ENCODE measurements at regions not wholly inside any gene's neighbourhood (a gene's known extent, or its start where the extent isn't known, plus 50 kb on each side); places are given as distances from the start of the nearest gene placed in this dataset.
A peak's percentile ranks its signal among the peaks of the same experiment; 100 is the strongest.

GRCh38 chr7:42690794-42691639 lies 220.9 kb downstream of the C7orf25 start:
- Histone ChIP-seq H3K9me3 (no peaks in the 10 kb centered on the region), H3K36me3 (no peaks in the 10 kb centered on the region), H3K4me1 (peaks cover 0 to 24% (median 10%) of the 10 kb centered on the region in 4 donors), H3K27me3 (no peaks in the 10 kb centered on the region), H3K27ac (peak overlapping the region; percentile 1 to 46 (median 27)), H3K4me3 (no peak overlapping the region)
- WGBS, 2 donors (ENCODE audit: low coverage in 1 of 2): 50 to 55% methylated on average over 2 to 11 of the region's 11 CpGs
- DNase-seq: peak; percentile 12
- TF ChIP-seq, protein P1, sequence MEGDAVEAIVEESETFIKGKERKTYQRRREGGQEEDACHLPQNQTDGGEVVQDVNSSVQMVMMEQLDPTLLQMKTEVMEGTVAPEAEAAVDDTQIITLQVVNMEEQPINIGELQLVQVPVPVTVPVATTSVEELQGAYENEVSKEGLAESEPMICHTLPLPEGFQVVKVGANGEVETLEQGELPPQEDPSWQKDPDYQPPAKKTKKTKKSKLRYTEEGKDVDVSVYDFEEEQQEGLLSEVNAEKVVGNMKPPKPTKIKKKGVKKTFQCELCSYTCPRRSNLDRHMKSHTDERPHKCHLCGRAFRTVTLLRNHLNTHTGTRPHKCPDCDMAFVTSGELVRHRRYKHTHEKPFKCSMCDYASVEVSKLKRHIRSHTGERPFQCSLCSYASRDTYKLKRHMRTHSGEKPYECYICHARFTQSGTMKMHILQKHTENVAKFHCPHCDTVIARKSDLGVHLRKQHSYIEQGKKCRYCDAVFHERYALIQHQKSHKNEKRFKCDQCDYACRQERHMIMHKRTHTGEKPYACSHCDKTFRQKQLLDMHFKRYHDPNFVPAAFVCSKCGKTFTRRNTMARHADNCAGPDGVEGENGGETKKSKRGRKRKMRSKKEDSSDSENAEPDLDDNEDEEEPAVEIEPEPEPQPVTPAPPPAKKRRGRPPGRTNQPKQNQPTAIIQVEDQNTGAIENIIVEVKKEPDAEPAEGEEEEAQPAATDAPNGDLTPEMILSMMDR (IDR thresholded peaks at IDR 0.05): peak; percentile 24 to 47 (median 44)
- TF ChIP-seq POLR2A (IDR thresholded peaks at IDR 0.05) (no peak), EP300 (IDR thresholded peaks at IDR 0.05; ENCODE audit: low read depth) (no peak), POLR2AphosphoS5 (IDR thresholded peaks at IDR 0.05) (no peak)
- intact Hi-C loops (cut with DNase I; ENCODE audit: low total_unique reads) (loop anchor here (5.0 kb wide), 1 partner anchor 749 kb away; no protein-coding TSS in a partner anchor), in situ Hi-C loops (cut with MboI; ENCODE audit: low pct_ligation_motif_present in 1 of 4, low pct_unique_long_range_greater_than_20kb in 1 of 4, low sequenced_read_pairs in 3 of 4) (loop anchor here in 2 of 4 donors (25.0 kb wide), 3 partner anchors 454 to 729 kb away; partner anchors contain the start of gene GLI3 (in 1 of the 2))

- H3K4me1 ChIP-seq: peaks cover 0 to 10% (median 2%) of the 10 kb centered on the region in 4 donors
- in situ Hi-C loops (cut with MboI; ENCODE audit: low pct_ligation_motif_present in 1 of 4, low pct_unique_long_range_greater_than_20kb in 1 of 4, low sequenced_read_pairs in 3 of 4): loop anchor here in 2 of 4 donors (25.0 kb wide), 3 partner anchors 452 to 727 kb away; partner anchors contain the start of gene GLI3 (in 1 of the 2)
- WGBS, 2 donors (ENCODE audit: low coverage in 1 of 2): 78 to 85% methylated on average over 1 of the region's 1 CpG
- H3K27me3 ChIP-seq: no peaks in the 10 kb centered on the region
- H3K36me3 ChIP-seq: no peaks in the 10 kb centered on the region
- intact Hi-C loops (cut with DNase I; ENCODE audit: low total_unique reads): loop anchor here (5.0 kb wide), 1 partner anchor 747 kb away; no protein-coding TSS in a partner anchor
- H3K4me3 ChIP-seq: no peak overlapping the region
- no peaks in the 10 kb centered on the region for H3K9me3 ChIP-seq
- H3K27ac ChIP-seq: no peak overlapping the region
- no peak for DNase-seq
- TF ChIP-seq, protein P1 (IDR thresholded peaks at IDR 0.05): no peak
- TF ChIP-seq EP300 (IDR thresholded peaks at IDR 0.05; ENCODE audit: low read depth) (no peak), POLR2A (IDR thresholded peaks at IDR 0.05) (no peak), POLR2AphosphoS5 (IDR thresholded peaks at IDR 0.05) (no peak)
Measured at GRCh38 chr7:42689626-42690025, 222.2 kb downstream of the C7orf25 start.

DNA sequence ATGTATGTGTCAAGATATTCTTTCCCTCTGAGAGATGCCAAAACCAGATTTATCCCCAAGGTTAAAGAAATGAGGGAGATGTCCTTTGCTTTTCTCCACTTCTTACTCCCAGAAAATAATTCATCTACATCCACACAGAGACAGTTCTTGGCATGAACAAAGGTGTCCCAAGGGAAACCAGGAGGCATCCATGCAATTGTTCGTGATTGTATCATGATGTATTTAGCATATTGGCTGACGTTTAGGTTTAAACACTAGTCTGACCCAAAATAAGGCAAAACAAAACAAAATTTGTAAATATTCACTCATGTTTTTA lies 223.9 kb downstream of the C7orf25 start:
- intact Hi-C loops (cut with DNase I; ENCODE audit: low total_unique reads): no loop called here
- 74 to 82% methylated on average over 2 of the region's 2 CpGs for WGBS, 2 donors (ENCODE audit: low coverage in 1 of 2)

More for the DNA sequence above, 223.9 kb downstream of the C7orf25 start:
- Histone ChIP-seq H3K4me1 (peaks cover 0 to 9% (median 1%) of the 10 kb centered on the region in 4 donors), H3K9me3 (no peaks in the 10 kb centered on the region), H3K4me3 (no peak overlapping the region), H3K36me3 (no peaks in the 10 kb centered on the region), H3K27ac (peak overlapping the region in 2 of 4 donors; percentile 57 to 61), H3K27me3 (no peaks in the 10 kb centered on the region)
- no peak for DNase-seq
- TF ChIP-seq POLR2A (IDR thresholded peaks at IDR 0.05) (no peak), EP300 (IDR thresholded peaks at IDR 0.05; ENCODE audit: low read depth) (no peak)
- TF ChIP-seq, protein P1 (IDR thresholded peaks at IDR 0.05): no peak
- in situ Hi-C loops (cut with MboI; ENCODE audit: low pct_ligation_motif_present in 1 of 4, low pct_unique_long_range_greater_than_20kb in 1 of 4, low sequenced_read_pairs in 3 of 4): loop anchor here in 2 of 4 donors (25.0 kb wide), 3 partner anchors 451 to 726 kb away; partner anchors contain the start of gene GLI3 (in 1 of the 2)

Data from transverse colon (tissue), 4 donors.